Activated gamma-delta T cell treated with anti-CD3 and anti-CD28 coated beads, Interleukin-2, amount 50 U/mL, for 16 hours (primary cell): ENCODE measurements at regions not wholly inside any gene's neighbourhood (a gene's known extent, or its start where the extent isn't known, plus 50 kb on each side); places are given as distances from the start of the nearest gene placed in this dataset.
"Not testable (repeated sequence)": the region's sequence is repeated elsewhere in the genome, so short reads cannot be mapped to it uniquely, and the experiment has no call there.

ENCODE experiments used
- DNase-seq: peaks from one replicate; pipeline ENCODE4 v3.0.0-alpha.2; 2020; ENCODE audit warnings: low read depth

DNA sequence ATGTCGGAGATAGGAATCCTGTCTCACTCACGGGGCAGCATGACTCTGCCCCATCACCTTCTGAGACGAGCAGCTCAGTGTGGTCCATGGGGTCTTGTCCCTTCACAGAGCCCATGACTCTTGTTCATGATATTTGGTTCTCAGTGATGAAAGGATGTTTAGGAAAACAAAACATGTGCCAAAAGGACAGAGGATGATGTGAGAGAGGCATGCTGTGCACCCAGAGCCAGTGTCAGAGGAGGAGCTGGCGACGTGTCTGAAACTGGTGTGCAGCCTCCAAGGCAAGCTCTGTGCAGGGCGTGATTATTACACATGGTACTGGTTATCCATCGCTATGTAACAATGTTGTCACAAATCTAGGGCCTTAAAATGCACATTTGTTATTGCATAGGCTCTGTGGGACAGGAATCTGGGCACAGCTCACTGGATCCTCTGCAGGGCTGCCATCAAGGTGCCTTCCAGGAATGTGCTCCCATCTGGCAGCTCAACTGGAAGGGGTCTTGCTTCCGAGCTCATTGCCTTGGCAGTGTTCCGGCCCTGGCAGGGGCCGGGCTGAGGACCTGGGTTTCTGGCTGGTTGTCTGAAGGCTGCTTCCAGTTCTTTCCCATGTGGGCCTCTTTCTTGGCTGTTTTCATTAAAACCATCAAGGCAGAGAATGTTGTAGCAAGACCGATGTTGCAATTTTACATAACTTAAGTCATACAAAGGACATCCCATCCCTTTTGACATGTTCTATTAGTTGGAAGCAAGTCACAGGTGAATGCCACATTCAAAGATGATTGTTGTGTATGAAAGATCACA lies 175.4 kb downstream of the ERMARD start:
- no peak for DNase-seq

DNA sequence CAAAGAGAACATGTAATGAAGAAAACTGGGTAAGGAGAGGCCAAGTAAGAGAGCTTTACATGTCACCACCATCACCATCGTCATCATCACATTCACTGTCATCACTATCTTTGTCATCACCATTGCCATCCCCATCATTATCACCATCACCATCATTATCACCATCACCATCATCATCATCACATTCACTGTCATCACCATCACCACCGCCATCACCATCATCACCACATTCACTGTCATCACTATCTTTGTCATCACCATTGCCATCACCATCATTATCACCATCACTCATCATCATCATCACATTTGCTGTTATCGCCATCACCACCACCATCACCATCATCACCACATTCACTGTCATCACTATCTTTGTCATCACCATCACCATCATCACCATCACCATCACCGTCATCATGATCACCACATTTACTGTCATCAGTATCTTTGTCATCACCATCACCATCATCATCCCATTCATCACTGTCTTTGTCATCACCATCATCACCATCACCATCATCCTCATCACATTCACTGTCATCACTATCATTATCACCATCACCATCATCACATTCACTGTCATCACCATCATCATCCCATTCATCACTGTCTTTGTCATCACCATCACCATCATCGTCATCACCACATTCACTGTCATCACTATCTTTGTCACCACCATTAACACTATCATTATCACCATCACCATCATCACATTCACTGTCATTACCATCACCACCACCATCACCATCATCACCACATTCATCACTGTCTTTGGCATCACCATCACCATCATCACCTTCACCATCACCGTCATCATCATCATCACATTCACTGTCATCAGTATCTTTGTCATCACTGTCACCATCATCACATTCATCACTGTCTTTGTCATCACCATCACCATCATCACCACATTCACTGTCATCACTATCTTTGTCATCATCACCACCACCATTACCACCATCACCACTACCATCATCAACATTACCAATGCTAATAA lies 172.3 kb downstream of the ERMARD start:
- DNase-seq, result no peak

DNA sequence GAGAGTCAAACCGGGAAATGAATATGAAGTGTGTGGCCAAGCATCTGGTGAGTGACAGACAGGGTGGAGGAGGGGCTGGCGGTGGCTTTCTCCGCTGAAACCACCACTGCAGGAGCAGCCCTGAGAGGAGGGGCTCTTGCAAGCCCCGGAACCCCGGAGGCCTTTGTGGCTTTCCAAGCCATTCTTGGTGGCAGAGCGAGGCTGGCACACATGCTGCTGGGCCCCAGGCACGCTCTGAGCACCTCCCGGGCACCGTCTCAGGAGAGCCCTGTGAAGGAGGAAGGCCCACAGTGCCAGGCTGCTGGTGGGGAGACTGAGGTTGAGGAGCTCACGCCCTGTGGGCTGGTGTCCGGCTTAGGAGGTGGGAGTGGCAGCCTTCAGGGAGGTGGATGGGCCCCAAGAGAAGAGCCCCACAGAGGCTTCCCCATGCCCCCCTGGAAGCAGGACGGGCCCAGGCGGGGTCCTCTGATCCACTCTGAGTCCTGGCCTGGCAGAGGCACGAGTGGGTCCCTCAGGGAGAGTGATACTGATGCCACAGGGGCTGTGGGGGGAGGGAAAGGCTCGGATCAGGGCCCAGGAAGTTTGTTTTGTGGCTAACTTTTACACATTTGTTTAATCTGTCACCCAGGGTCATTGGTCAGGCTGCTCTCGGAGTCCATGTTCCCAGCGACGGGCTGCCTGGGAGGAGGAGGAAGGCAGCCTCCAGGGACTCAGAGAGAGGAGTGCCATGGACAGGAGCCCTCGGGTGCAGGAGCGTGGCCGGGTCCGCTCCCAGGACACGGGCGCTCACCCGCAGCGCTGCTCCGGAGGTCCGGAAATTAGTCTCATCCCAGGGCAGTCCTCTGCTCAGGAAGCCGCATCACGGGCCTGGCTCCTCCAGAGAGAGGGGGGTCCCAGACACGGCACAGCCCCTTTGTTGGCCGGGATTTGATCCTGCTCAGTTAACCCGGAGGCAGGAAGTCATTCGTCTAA lies 170.7 kb downstream of the ERMARD start:
- no peak for DNase-seq

DNA sequence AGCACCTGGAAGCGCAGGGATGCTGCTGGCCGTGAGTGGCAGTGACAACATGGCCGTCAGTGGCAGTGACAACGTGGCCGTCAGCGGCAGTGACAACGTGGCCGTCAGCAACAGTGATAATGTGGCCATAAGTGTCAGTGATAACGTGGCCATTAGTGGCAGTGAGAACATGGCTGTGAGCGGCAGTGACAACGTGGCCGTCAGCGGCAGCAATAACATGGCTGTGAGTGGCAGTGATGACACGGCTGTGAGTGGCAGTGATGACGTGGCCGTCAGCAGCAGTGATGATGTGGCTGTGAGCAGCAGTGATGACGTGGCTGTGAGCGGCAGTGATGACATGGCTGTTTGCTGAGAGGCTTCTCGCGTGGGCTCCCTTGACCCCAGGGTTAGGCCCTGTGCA lies 169.8 kb downstream of the ERMARD start:
- no peak for DNase-seq

DNA sequence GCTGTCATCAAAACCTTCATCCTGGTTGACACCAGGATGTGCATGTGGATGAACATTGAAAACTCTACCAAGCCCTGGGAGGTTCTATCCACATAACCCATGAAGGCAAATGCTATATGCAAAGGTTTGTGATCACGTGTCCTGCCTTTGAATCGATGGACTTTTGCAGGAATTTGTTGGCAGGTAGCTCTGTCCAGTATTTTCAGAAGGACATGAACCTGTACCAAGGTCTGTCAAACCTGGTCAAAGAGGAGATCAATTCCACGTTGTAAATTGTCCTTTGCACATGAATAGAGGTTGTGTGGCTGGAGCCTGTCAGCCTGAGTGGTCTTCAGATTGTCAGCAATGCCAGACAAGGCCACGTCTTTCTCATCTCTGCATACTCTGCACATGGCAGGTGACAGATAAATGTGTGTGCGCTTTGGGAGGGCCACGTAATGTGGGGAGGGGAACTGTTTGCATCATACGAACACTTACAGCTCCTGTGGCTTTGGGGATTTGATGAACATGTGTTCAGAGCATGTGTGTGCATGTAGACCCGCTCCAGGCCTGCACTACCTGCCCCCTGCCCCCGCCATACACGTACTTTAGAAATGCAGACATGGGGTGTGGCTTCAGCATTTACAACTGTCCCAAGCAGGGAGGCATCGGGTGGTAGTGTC lies 169.1 kb downstream of the ERMARD start:
- DNase-seq, result no peak

DNA sequence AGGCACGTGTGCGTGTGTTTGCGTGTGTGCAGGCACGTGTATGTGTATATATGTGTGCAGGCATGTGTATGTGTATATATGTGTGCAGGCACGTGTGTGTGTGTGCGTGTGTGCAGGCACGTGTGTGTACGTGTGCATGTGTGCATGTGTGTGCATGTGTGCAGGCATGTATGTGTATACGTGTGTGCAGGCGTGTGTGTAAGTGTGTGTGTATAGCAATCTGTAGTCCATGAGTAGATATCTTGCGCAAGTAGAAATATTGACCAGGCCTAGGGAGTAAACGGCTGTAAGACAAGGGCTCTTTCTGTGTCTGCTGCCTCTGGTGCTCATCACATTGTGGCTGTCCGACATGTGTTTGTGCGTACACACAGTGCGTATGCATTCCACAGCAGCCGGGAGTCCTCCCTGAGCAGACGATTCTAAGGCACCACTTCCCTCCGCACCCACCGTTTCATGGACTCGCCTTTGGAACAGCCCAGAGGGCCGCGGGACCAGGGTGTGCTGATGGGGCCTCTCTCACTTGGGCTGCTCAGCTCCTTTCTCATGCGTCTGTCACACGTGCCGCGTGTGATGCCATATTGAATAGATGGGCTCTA lies 167.6 kb downstream of the ERMARD start:
- DNase-seq, result no peak

DNA sequence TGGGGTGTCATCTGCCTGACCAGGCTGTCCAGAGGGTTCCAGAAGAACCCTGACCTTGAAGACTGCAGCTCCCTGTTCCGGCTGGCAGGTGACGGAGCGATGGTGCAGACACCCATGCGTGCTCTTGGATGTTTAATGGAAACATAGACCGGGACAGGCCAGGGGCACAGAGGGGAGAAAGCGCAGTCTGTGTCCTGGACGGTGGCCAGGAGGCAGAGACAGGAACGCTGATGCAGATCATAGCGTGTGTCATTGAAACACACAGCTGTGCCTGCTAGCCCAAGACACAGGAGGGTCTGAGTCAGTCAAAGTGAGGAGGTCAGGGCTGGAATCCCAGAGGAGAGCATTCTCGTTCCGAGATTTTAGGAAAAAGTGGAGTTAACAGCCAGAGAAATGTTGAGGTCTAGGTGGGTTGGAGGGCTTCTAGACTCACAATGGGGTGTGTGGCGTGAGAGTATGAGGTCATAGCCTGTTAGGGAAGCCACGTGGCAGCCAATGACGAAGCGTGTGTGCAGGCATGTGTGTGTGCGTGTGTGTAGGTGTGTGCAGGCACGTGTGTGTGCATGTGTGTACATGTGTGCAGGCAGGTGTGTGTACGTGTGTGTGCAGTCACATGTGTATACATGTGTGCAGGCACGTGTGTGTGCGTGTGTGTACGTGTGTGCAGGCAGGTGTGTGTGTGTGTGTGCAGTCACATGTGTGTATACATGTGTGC lies 167.0 kb downstream of the ERMARD start:
- no peak for DNase-seq

DNA sequence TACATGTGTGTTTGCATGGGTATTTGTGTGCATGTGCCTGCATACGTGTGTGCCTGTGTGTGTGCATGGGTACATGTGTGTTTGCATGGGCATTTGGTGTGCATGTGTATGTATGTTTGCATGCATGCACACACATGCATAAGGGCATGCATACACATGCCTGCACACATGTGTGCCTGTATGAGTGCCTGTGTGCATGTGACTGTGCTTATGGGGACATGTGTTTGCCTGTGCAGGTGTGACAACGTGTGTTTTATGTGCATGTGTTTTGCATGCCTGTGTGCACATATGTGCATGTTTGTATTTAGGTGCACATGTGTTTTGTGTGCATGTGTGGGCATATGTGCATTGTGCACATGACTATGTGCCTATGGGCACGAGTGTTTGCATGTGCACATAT lies 165.7 kb downstream of the ERMARD start:
- no peak for DNase-seq

DNA sequence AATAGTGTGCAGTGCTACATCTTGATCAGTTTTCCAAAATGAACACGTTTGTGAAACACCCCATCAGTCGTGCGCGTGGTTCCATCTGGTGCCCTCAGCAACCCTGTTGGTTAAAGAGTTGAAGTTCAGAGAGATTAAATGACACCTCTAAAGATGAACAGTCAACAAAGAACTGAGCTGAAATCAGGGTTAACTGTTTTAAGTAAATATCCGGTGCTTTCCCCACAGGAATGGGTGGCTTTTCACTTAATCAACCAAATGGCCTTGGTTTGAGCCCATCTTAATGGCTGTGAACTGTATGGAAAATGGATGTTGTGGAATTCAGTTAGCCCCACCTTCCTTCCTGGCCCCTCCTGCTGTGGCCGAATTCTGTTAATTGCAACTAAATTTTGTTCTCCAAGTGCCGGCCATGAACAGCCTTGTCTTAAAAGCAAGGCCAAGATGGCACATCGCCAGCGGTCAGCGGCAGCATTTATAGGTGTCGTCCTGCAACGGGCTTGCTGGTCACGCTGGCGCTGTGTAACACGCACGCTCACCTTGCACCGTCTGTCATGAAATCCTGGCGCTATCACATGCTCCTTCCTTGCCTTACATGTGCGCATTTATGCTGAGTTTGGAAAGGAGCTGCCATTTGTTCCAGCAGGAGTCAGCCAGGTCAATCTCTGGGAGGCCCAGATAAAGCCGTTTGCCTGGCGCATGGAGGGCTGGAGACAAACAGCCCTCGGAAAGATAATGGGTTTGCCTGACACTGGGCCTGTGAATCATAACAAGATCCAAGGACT lies 164.5 kb downstream of the ERMARD start:
- DNase-seq, result no peak

DNA sequence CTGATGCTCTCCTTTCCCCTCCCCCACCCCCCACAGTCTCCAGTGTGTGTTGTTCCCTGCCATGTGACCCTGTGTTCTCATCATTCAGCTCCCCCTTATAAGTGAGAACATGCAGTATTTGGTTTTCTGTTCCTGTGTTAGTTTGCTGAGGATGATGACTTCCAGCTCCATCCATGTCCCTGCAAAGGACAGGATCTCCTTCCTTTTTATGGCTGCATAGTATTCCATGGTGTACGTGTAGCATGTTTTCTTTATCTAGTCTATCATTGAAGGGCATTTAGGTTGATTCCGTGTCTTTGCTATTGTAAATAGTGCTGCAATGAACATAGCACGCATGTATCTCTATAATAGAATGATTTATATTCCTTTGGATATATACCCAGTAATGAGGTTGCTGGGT lies 162.3 kb downstream of the ERMARD start:
- DNase-seq, result not testable (repeated sequence)

DNA sequence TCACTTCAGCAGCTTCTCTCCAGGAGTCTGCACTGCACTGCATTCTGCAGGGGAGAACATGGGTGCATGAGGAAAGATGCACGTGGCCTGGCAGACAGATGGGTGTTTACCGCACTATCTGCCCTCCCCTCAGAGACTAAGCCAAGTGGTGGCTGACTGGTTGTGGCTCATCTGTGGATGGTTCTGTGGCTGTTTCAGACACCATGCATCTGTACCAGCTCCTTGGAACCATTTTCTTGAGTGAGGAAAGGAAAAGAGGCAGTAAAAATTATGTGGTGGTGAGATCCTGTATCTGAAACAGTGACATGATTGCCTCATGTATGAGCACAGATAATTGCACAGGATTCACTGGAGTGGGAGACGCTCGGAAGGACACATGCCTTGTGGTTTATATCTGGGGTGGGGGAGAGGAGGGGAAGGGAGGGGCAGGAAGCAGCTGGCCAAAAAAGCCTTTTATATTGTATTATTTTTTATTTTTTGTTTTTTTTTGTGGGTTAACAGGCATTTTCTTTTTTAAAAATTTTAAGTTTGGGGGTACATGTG lies 161.7 kb downstream of the ERMARD start:
- no peak for DNase-seq

DNA sequence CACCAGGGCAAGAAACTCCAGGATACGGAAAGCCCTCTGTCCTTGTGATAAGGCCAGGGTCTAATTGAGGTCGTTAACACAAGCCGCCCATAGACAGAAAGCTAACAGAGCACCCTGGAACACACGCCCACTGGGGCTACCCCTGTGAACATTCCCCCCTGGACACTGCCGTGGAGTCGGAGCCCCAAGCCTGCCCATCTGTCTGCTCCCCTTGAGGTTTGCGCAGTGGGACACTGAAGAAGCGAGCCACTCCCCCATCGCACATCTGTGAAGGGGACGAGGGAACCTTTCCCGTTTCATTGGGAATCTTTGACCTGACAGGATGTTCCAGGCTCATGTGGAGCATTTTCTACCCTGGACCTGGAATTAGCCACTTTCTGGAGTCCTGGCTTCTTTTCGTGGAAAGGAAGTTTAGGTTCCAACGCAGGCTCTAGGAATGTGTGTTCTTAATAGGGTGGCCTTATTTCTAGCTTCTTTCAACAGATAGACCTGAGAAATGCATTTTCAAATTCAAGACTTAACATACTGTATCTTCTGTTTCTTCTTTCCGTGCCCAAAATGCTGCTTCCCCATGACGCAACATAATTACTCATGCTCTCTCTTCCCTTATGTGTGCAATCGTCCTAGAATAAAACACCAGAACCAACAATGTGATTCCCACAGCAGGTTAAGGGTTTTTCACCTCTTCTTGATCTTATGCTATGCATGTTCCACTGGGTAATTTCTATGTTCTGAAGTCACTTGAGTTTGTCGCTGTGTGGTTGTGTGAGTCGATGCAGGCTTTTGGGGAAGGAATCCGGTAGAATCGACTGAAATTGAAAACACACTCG lies 161.1 kb downstream of the ERMARD start:
- DNase-seq, result no peak

DNA sequence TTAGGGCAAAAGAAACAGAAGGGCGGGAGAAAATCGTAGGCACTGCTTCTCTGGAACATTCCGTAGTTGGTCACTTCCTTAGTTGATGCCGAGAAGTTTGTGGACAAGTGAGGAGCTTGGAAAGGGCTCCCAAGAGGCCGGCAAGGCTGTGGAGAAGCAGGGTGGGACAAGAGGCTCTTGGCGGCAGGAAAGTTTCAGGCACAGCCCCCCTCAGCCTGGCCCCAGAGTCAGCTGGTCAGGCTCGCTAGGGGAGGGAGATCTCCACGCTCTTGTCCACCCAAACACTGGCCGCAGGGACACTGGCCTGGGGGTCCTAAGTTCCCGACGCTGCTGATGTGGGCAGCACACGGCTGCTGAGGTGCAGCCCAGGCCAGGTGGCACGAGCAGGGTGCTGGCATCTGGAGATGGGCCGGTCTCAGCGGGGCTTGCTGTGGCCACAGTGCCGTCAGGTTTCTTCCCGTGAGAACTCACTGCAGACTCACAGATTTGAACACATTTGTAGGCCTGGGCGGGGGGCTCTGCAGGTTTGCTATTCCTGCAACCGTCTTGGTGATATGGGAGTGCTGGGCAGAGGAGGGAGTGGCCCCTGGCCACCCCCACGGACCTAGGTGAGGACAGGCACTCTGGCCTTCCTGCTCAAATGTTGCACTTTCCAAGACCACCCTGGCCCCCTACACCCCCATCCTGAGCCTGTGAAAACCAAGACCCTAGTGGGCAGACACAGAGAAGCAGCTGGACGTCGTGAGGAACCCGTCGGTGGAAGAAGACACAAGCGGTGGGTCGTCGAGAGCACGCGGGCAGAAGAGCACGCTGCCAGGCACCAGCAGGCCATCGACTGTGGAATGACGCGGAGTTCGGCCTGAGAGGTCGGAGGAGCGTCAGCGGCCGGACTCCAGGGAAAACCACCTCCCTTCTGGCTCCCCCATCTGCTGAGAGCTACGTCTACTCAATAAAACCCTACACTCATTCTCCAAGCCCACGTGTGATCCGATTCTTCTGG lies 160.1 kb downstream of the ERMARD start:
- DNase-seq, result no peak

DNA sequence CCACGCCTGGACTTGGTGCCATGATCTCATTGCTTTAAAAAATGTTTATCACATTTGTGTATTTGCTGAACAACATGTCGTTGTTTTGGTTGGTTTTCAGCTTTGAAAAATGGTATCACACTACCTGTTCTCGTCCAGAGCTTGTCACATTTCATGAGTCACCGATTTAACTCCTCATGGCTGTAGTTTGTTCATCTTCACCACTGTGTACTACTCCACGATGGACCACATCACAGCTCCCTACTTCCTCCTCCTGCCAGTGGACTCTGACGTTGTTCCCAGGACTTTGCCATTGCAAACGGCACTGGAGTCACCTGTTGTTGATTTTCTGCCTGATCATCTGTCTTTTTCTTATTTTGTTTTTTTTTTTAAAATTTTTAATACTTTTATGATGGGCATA lies 157.7 kb downstream of the ERMARD start:
- DNase-seq, result no peak

DNA sequence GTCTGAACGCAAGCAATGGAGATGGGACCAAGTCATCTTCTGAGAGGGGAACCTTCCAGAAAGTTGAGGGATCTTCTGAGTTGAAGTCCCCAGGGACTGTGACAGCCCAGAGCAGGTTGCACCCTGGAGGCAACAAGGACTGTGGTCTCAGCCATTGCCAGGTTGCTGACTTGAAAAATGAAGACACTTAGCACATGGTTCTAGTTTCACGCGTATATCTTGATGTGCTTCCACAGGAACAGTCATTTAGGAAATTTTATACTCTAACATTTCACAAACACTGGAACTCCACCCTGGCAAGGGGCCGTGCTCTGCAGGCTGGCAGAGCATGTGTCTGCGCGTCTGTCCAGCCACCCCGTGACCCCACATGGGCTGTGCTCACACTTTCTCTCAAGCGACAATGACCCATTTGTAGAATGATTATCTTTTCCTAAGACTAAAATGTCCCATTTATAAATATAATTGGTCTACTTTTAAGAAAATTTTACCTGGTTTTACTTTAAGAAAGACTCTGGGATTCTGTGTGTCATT lies 157.0 kb downstream of the ERMARD start:
- DNase-seq, result no peak

DNA sequence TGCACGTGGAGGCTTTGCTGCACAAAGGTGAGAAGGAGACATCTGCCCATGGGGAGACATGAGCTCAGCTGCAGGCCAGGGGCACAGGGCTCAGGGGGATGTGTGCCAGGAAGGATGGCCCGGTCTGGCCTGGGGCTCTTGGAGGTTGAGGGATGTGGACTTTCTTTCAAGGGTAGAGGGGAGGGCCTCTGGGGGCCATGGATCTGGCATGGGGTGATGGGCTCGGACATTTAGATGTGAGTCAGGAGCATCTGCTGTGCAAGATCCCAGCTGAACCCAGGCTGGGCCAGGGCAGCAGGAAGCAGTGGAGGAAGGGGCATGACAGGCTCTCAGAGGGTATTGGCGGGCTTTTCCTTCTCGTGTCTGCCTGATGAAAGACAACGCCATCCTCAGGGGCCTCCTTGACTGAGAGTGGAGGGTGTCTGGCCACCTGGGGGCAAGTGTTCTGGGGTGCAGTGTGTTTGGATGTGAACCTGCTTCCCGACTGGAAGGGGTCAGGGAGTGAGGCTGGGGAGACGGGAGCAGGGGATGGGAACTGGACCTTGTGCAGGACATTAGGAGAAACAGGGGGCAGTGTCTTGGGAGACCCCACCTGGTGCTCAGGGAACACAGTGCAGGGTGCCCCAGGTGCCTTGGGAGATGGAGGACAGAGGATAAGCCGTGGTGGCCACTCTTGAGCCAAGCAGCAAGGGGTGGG lies 156.1 kb downstream of the ERMARD start:
- no peak for DNase-seq
